ENCODE measurements at regions not wholly inside any gene's neighbourhood (a gene's known extent, or its start where the extent isn't known, plus 50 kb on each side); places are given as distances from the start of the nearest gene placed in this dataset.

DNA sequence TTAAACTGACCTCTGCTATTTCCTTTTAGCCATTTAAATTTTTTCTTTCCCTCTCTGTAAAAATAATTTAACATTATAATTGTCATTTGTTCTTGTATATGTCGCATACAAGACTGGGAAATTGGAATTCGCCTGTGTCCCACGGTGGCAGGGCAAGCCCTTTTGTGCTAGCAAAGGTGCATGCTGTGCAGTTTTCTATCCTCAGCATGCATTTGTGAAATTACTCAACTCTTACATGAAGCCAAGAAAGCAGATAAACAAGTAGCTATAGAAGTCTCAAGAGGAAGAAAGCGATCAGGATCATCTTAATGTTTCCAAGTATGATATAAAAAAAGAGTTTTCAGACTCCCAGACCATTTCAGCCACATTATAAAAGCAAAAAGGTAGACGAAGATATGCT is 392.6 kb upstream of the CHST9 start:
- TF ChIP-seq, protein P1, sequence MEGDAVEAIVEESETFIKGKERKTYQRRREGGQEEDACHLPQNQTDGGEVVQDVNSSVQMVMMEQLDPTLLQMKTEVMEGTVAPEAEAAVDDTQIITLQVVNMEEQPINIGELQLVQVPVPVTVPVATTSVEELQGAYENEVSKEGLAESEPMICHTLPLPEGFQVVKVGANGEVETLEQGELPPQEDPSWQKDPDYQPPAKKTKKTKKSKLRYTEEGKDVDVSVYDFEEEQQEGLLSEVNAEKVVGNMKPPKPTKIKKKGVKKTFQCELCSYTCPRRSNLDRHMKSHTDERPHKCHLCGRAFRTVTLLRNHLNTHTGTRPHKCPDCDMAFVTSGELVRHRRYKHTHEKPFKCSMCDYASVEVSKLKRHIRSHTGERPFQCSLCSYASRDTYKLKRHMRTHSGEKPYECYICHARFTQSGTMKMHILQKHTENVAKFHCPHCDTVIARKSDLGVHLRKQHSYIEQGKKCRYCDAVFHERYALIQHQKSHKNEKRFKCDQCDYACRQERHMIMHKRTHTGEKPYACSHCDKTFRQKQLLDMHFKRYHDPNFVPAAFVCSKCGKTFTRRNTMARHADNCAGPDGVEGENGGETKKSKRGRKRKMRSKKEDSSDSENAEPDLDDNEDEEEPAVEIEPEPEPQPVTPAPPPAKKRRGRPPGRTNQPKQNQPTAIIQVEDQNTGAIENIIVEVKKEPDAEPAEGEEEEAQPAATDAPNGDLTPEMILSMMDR (IDR thresholded peaks at IDR 0.05; ENCODE audit: insufficient read depth, low read depth, low read length, missing control alignments): no peak
- no peak overlapping the region for H3K4me3 ChIP-seq (ENCODE audit: low read depth, low read length)
- DNase-seq (ENCODE audit: low read depth): no peak

DNA sequence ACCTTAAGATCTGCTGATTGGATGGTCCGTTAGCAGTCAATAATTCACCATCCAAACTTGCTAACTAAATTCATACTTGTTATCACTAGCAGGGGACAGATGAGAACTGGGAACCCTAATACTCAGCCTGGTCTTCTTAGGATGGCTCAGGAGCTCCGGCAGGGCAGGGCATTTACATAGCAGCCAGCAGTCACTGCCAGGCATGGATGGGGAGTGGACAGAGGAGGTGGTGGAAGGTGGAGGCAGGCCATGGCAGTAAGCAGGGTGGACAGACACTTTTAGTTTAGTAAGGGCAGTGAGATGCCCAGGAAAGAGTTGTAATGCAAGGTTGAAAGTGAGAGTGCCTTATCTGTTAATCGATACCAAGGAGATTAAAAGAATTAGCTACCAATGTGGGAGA is 392.2 kb upstream of the CHST9 start:
- TF ChIP-seq, protein P1 (IDR thresholded peaks at IDR 0.05; ENCODE audit: insufficient read depth, low read depth, low read length, missing control alignments): no peak
- DNase-seq (ENCODE audit: low read depth): no peak
- no peak overlapping the region for H3K4me3 ChIP-seq (ENCODE audit: low read depth, low read length)

DNA sequence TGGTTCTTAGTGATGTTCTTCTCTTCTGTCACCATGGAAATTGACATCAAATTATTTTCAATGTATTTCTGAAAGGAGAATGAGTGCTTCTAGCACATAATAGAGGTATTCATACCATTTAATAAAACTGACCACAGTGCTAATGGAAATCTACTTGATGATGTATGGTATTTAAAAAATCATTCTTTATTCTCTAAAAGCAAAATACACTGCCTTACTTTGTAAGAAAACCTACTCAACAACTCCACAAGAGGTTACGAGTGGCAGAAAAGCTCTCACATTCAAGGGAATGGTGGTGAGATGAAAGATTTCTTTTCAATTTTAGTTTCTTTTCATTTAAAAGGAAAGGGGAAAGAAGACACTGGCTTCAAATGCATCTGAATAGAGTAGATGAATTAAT is 382.3 kb upstream of the CHST9 start:
- DNase-seq (ENCODE audit: low read depth): no peak
- no peak overlapping the region for H3K4me3 ChIP-seq (ENCODE audit: low read depth, low read length)
- TF ChIP-seq, protein P1 (IDR thresholded peaks at IDR 0.05; ENCODE audit: insufficient read depth, low read depth, low read length, missing control alignments): no peak

DNA sequence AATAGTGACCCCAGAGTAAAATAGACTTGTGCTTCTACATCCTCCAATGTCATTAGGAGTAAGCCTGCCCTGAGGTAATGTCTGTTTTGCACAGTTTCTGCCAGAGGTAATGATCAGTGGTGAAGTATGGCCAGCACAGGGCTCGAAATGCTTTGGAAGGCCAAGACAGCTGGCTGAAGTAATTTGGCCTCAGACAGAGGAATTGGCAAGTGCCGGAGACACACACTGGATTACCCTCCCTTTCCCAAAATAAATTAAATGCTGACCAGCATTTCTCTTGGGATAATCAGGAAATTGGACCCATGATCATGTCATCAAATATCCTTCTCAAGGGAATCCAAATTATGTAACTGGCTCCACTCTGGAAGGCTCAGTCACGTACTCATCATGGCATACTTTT is 379.0 kb upstream of the CHST9 start:
- no peak overlapping the region for H3K4me3 ChIP-seq (ENCODE audit: low read depth, low read length)
- TF ChIP-seq, protein P1 (IDR thresholded peaks at IDR 0.05; ENCODE audit: insufficient read depth, low read depth, low read length, missing control alignments): no peak
- DNase-seq (ENCODE audit: low read depth): no peak

DNA sequence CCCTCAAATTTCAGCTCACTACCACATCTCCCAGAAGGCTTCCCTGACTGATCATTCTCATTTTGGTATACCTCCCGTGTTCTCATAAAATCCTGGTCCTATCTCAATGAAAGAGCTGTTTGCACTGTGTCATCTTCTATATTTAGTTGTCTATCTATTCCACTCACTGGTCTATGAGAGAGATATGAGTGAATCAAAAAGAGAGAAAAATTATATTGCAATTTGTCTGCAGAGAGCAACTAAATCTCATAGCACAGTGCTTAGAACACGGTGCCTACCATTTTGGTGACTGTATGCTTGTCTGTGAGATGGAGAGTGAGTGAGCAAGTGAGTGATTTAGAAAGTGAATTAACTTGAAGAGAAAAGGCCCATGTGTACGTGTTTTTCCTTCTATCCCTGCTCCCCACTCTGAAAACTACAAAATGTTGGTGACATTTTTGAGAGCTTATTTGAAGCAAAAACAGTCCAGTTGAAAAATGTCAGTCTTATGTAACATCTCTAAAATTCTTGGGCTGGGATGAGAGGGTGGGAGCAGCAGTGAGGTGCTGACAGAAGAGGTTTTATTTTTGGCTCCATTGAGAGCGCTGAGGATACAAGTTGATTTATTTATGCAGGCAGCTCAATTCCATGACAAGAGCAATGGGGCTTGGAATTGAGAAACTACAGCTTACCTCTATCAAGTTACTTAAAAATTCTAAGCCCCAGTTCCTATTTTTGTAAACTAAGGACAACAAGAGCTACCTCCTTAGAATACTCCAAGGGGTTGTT is 373.5 kb upstream of the CHST9 start:
- no peak for DNase-seq (ENCODE audit: low read depth)
- no peak overlapping the region for H3K4me3 ChIP-seq (ENCODE audit: low read depth, low read length)
- TF ChIP-seq, protein P1 (IDR thresholded peaks at IDR 0.05; ENCODE audit: insufficient read depth, low read depth, low read length, missing control alignments): no peak

DNA sequence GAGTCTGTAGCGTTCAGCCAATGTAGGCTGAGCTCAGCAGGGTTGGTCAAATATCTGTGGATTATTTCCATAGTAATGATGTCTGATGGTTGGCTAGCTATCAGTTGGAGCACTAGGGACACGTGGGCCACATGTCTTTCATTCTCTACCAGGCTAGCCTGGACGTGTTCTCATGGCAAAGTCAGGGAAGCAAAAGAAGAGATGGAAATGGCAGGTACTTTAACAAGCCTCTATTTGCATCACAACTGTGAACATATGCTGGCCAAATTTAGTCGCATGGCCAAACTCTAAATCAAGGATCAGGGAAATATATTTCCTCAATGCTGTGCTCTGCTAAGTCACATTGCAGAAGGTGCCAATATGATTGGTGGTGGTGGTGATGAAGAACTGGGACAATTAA is 371.6 kb upstream of the CHST9 start:
- DNase-seq (ENCODE audit: low read depth): no peak
- no peak overlapping the region for H3K4me3 ChIP-seq (ENCODE audit: low read depth, low read length)
- TF ChIP-seq, protein P1 (IDR thresholded peaks at IDR 0.05; ENCODE audit: insufficient read depth, low read depth, low read length, missing control alignments): no peak
